Right atrium auricular region (tissue), 2 donors: ENCODE measurements at regions not wholly inside any gene's neighbourhood (a gene's known extent, or its start where the extent isn't known, plus 50 kb on each side); places are given as distances from the start of the nearest gene placed in this dataset.

Experiments used
- DNase-seq: peaks from one replicate; pipeline ENCODE4 v3.0.0-alpha.2; 2019; ENCODE audit warnings: low spot score
- H3K27ac ChIP-seq, 2 donors: fragments of 200-600 bp; sonication (generic); 1 replicate in 1 of 2; 2 replicates in 1 of 2; pipeline ENCODE4 v1.5.1; 2016 to 2019
- H3K27me3 ChIP-seq, 2 donors: fragments of 200-600 bp; sonication (generic); one replicate each; pipeline versions ENCODE4 v1.5.1 to v1.6.0; 2017 to 2019
- H3K36me3 ChIP-seq: fragments of 200-600 bp; sonication (generic); one replicate; pipeline ENCODE4 v1.5.1; 2016
- H3K4me1 ChIP-seq, 2 donors: fragments of 200-600 bp; sonication (generic); one replicate each; pipeline versions ENCODE4 v1.5.1 to v1.6.0; 2017 to 2019
- H3K4me3 ChIP-seq, 2 donors: fragments of 200-600 bp; sonication (generic); 1 replicate in 1 of 2; 2 replicates in 1 of 2; pipeline ENCODE4 v1.5.1; 2017 to 2019; ENCODE audit warnings: mild to moderate bottlenecking in 1 of 2, moderate library complexity in 1 of 2
- H3K9me3 ChIP-seq, 2 donors: fragments of 200-600 bp; sonication (generic); one replicate each; pipeline ENCODE4 v1.5.1; 2019
- CTCF ChIP-seq, 2 donors: fragments of 200-600 bp; sonication (generic); IDR thresholded peaks; one replicate each; pipeline ENCODE4 v1.5.1; 2019; ENCODE audit warnings: antibody characterized with exemption in 2 of 2

GRCh38 chr13:20331419-20331818 lies 99.3 kb upstream of the GJB6 start:
- Histone ChIP-seq H3K9me3 (no peaks in the 10 kb centered on the region), H3K36me3 (no peaks in the 10 kb centered on the region), H3K27me3 (no peaks in the 10 kb centered on the region), H3K4me1 (no peaks in the 10 kb centered on the region), H3K4me3 (no peak overlapping the region), H3K27ac (no peak overlapping the region)
- no peak for DNase-seq
- TF ChIP-seq CTCF (IDR thresholded peaks at IDR 0.05), result no peak

- no peak overlapping the region for H3K4me3 ChIP-seq
- TF ChIP-seq CTCF (IDR thresholded peaks at IDR 0.05), result no peak
- no peaks in the 10 kb centered on the region for H3K36me3 ChIP-seq
- DNase-seq, result no peak
- no peaks in the 10 kb centered on the region for H3K9me3 ChIP-seq
- no peak overlapping the region for H3K27ac ChIP-seq
- no peaks in the 10 kb centered on the region for H3K4me1 ChIP-seq
- H3K27me3 ChIP-seq, result no peaks in the 10 kb centered on the region
These were observed 94.7 kb upstream of the GJB6 start for GRCh38 chr13:20326809-20327208.

- no peak overlapping the region for H3K27ac ChIP-seq
- H3K4me1 ChIP-seq, result no peaks in the 10 kb centered on the region
- no peaks in the 10 kb centered on the region for H3K27me3 ChIP-seq
- DNase-seq, result no peak
- no peak overlapping the region for H3K4me3 ChIP-seq
- H3K36me3 ChIP-seq, result no peaks in the 10 kb centered on the region
- no peak for TF ChIP-seq CTCF (IDR thresholded peaks at IDR 0.05)
- no peaks in the 10 kb centered on the region for H3K9me3 ChIP-seq
These were observed 94.2 kb upstream of the GJB6 start for GRCh38 chr13:20326276-20326675.

- H3K4me3 ChIP-seq, result no peak overlapping the region
- H3K36me3 ChIP-seq, result no peaks in the 10 kb centered on the region
- DNase-seq, result no peak
- no peaks in the 10 kb centered on the region for H3K4me1 ChIP-seq
- H3K27ac ChIP-seq, result no peak overlapping the region
- H3K27me3 ChIP-seq, result no peaks in the 10 kb centered on the region
- TF ChIP-seq CTCF (IDR thresholded peaks at IDR 0.05), result no peak
- H3K9me3 ChIP-seq, result no peaks in the 10 kb centered on the region
These were observed 88.8 kb upstream of the GJB6 start for GRCh38 chr13:20320885-20321284.

- TF ChIP-seq CTCF (IDR thresholded peaks at IDR 0.05), result no peak
- H3K4me1 ChIP-seq, result no peaks in the 10 kb centered on the region
- H3K27ac ChIP-seq, result no peak overlapping the region
- no peaks in the 10 kb centered on the region for H3K9me3 ChIP-seq
- no peak for DNase-seq
- no peaks in the 10 kb centered on the region for H3K36me3 ChIP-seq
- no peak overlapping the region for H3K4me3 ChIP-seq
- H3K27me3 ChIP-seq, result no peaks in the 10 kb centered on the region
These were observed 81.8 kb upstream of the GJB6 start for GRCh38 chr13:20313896-20314295.

GRCh38 chr13:20312292-20312691 lies 80.2 kb upstream of the GJB6 start:
- H3K27ac ChIP-seq, result no peak overlapping the region
- no peak for DNase-seq
- TF ChIP-seq CTCF (IDR thresholded peaks at IDR 0.05), result no peak
- no peaks in the 10 kb centered on the region for H3K36me3 ChIP-seq
- H3K4me1 ChIP-seq, result no peaks in the 10 kb centered on the region
- no peaks in the 10 kb centered on the region for H3K27me3 ChIP-seq
- H3K9me3 ChIP-seq, result peaks cover 3 to 12% of the 10 kb centered on the region in 2 donors
- H3K4me3 ChIP-seq, result no peak overlapping the region
